ENCODE measurements at regions not wholly inside any gene's neighbourhood (a gene's known extent, or its start where the extent isn't known, plus 50 kb on each side); places are given as distances from the start of the nearest gene placed in this dataset.

GRCh38 chr15:98483575-98484130 lies 164.7 kb upstream of the IGF1R start:
- no peak for DNase-seq (ENCODE audit: low read depth)
- H3K4me3 ChIP-seq (ENCODE audit: low read depth, low read length), result no peak overlapping the region
- no peak for TF ChIP-seq CTCF (IDR thresholded peaks at IDR 0.05; ENCODE audit: control insufficient read depth, extremely low read depth, insufficient read depth)

DNA sequence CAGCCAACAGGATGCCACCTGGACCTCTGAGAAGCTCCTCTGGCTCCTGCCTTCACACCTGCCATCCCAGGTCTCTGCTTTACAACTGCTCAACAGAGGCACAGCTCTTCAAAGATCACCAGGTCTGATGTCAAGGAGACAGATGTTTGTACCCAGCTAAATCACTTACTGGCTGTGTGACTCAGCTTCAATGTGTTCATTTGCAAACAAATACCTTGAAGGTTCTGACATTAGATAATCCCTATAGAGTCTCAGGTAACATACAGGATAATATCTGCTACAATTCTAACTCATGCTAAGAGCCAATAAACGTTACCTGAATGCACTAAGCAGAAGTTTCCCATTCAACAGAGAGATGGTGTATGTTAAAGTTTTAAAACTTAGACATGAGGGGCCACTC lies 163.4 kb upstream of the IGF1R start:
- TF ChIP-seq CTCF (IDR thresholded peaks at IDR 0.05; ENCODE audit: control insufficient read depth, extremely low read depth, insufficient read depth), result no peak
- no peak for DNase-seq (ENCODE audit: low read depth)
- H3K4me3 ChIP-seq (ENCODE audit: low read depth, low read length), result no peak overlapping the region

DNA sequence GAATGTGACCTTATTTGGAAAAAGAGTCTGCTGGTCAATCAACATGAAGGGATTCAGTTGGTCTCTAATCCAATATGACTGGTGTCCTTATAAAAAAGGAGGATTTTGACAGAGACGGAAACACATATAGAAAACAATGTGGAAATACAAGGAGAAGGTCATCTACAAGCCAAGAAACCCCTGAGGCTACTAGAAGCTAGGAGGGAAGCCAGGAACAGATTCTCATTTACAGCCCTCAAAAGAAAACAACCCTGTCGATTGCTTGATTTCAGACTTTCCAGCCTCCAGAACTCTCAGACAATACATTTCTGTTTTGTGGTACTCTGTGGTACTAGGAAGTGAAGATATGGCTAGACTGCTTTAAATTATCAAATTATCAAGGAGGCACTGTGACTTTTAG lies 162.9 kb upstream of the IGF1R start:
- no peak for DNase-seq (ENCODE audit: low read depth)
- no peak for TF ChIP-seq CTCF (IDR thresholded peaks at IDR 0.05; ENCODE audit: control insufficient read depth, extremely low read depth, insufficient read depth)
- no peak overlapping the region for H3K4me3 ChIP-seq (ENCODE audit: low read depth, low read length)

DNA sequence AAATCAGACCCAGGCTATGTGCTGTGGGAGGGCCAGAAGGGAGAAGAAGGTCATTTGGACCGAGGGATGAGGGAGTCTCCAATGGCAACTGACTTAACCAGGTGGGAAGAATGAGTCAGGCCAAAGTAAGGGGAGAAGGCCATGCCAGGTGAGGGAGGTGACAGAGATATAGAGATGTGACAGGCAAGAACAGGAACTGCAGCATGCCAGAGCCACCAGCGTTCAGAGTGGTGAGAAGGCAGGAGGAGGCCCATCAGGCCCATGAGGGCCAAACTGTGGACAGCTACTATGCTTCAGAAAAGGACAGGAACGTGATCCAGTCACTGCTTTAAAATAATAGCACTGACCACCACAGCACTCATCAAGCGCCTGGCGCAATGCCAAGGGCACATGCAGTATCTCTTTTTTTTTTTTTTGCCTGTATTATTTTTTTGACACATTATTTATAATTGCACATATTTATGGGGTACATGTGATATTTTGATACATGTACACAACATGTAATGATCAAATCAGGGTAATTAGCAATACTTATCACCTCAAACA lies 154.3 kb upstream of the IGF1R start:
- DNase-seq (ENCODE audit: low read depth), result no peak
- H3K4me3 ChIP-seq (ENCODE audit: low read depth, low read length), result no peak overlapping the region
- TF ChIP-seq CTCF (IDR thresholded peaks at IDR 0.05; ENCODE audit: control insufficient read depth, extremely low read depth, insufficient read depth), result no peak

DNA sequence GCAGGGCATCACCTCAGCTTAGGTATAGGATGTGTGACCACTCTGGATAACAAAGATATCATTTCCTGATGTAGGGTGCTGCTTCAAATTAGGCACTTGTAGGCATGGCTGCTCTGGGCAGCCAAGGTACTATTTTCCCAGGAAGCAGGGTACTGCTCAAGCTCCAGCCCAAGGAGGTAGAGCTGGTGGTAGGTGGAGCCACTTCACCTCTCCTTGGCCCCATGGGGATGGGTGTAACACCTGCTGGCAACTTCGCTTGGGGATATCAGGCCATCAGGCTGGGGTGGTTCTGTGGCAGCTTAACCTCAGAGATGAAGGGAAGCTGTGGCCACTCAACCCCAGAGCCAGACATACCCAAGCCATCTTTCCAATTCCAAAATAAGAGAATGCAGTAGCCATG lies 147.1 kb upstream of the IGF1R start:
- no peak for DNase-seq (ENCODE audit: low read depth)

DNA sequence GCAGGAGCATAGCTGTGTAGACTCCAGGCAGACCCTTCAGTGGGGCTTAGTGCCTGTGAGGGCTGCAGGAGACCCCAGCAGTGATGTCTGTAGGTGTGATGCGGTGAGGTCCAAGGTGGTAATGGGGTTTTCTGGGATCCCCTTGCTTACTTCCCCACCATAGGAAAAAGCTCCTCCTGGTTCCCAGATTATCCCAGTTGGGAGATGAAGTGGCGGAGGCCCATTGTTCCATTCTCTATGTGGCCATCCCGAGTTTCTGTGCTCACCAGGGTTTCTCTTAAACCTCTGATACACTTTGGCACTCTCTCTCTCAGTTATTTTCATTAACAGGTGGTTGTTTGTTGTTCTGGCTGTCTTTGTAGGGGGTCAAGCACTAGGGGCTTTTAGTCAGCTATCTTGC lies 146.7 kb upstream of the IGF1R start:
- no peak for DNase-seq (ENCODE audit: low read depth)
- no peak overlapping the region for H3K4me3 ChIP-seq (ENCODE audit: low read depth, low read length)
- no peak for TF ChIP-seq CTCF (IDR thresholded peaks at IDR 0.05; ENCODE audit: control insufficient read depth, extremely low read depth, insufficient read depth)

More for the DNA sequence above, 147.1 kb upstream of the IGF1R start:
- no peak for TF ChIP-seq CTCF (IDR thresholded peaks at IDR 0.05; ENCODE audit: control insufficient read depth, extremely low read depth, insufficient read depth)
- H3K4me3 ChIP-seq (ENCODE audit: low read depth, low read length), result no peak overlapping the region

DNA sequence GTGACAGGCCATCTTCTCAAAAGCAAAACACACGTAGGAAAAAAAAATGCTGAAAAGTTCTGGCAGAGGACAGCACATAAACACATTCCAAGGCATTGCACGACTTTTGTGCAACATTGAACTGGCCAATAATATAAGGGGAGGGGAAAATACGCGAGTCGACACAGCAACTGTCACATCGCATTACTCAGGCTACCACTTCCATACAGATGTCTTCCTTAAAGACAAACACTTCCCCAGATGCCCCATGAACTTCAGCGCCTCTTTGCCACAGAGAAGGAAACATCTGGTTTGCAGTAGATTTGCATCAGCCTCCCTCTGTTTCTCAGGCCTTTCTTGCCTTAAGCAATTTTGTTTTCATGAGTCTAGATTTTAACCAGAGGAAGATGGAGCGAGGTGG lies 144.4 kb upstream of the IGF1R start:
- TF ChIP-seq CTCF (IDR thresholded peaks at IDR 0.05; ENCODE audit: control insufficient read depth, extremely low read depth, insufficient read depth), result no peak
- H3K4me3 ChIP-seq (ENCODE audit: low read depth, low read length), result no peak overlapping the region
- DNase-seq (ENCODE audit: low read depth), result no peak

All from LNCaP clone FGC (cell line).